IPS-18a (cell line): ENCODE measurements at regions not wholly inside any gene's neighbourhood (a gene's known extent, or its start where the extent isn't known, plus 50 kb on each side); places are given as distances from the start of the nearest gene placed in this dataset.

Experiments used
- H3K27ac ChIP-seq: one replicate; pipeline ENCODE4 v1.5.1; 2013; ENCODE audit warnings: low read length
- H3K27me3 ChIP-seq: one replicate; pipeline ENCODE4 v1.6.1; 2013; ENCODE audit warnings: mild to moderate bottlenecking, low read length; ENCODE audit not compliant: control insufficient read depth, insufficient read depth
- H3K36me3 ChIP-seq: one replicate; pipeline ENCODE4 v1.6.1; 2013; ENCODE audit warnings: low read depth, low read length; ENCODE audit not compliant: control insufficient read depth
- H3K4me1 ChIP-seq: one replicate; pipeline ENCODE4 v1.6.1; 2013; ENCODE audit warnings: low read depth, low read length; ENCODE audit not compliant: control insufficient read depth
- H3K4me3 ChIP-seq: one replicate; pipeline ENCODE4 v1.5.1; 2013; ENCODE audit warnings: low read length
- H3K9ac ChIP-seq: one replicate; pipeline ENCODE4 v1.6.1; 2013; ENCODE audit warnings: mild to moderate bottlenecking, low read length, moderate library complexity
- H3K9me3 ChIP-seq: one replicate; pipeline ENCODE4 v1.6.1; 2013; ENCODE audit warnings: low read depth, low read length; ENCODE audit not compliant: control insufficient read depth

DNA sequence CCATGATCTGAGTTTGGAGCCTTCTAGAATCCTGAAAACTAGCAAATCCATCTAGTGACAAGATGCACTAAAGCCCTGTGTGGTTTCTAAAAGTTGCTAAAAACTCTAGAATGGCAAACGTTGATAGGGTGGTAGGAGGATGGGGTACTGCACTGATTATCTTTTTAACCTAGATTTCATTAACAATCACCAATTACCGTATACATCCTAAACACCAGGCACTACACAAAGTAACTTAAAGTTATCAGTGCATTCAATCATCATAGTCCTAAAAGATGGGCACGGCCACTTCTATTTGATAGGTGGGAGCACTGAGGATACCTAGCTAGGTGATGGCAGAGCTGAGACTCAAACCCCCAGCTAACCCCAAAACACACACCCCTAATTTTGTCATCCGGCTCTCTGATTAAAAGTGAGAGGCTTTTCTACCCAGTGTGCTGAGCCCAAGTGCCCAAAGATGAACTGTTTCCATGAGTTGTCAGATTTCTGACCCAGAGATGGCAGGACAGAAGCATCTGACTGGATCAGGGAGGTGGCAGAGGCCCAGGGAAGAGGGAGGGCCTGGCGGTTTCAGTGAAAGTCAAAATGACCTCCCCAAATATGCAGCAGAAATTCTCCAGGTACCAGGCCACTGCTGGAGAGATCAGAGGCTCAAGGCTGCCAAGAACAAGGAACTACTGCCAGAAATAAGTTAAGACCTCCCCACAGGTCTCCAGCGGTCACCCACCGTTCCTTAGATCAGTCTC lies 396.8 kb downstream of the SOX9 start:
- Histone ChIP-seq H3K36me3 (no peaks in the 10 kb centered on the region), H3K4me1 (peaks cover 34% of the 10 kb centered on the region), H3K27me3 (no peaks in the 10 kb centered on the region), H3K4me3 (no peak overlapping the region), H3K27ac (no peak overlapping the region), H3K9ac (no peak overlapping the region), H3K9me3 (no peaks in the 10 kb centered on the region)

DNA sequence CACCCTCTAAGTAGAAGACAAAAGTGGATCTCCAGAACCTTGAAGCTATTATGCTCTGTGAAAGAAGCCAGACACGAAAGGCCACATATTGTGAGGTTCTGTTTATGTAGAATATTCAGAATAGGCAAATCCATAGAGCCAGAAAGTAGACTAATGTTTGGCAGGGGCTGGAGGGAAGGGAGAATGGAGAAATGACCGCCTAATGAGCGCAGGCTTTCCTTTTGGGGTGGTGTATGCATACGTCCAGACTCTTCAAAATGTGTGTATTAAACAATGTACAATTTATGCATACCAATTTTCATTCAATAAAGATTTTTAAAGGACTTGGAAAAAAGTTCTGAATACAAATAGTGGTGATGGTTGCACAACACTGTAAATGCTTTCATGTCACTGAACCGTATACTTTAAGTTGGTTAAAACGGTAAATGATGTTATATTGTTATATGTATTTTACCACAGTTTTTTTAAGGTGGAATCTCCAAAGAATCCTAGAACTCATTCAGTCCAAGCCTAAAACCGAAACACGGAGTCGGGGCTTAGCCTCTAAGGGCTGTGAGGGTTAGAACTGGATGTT lies 397.4 kb downstream of the SOX9 start:
- Histone ChIP-seq H3K9me3 (no peaks in the 10 kb centered on the region), H3K27me3 (no peaks in the 10 kb centered on the region), H3K27ac (no peak overlapping the region), H3K4me3 (no peak overlapping the region), H3K9ac (no peak overlapping the region), H3K4me1 (peaks cover 34% of the 10 kb centered on the region), H3K36me3 (no peaks in the 10 kb centered on the region)

DNA sequence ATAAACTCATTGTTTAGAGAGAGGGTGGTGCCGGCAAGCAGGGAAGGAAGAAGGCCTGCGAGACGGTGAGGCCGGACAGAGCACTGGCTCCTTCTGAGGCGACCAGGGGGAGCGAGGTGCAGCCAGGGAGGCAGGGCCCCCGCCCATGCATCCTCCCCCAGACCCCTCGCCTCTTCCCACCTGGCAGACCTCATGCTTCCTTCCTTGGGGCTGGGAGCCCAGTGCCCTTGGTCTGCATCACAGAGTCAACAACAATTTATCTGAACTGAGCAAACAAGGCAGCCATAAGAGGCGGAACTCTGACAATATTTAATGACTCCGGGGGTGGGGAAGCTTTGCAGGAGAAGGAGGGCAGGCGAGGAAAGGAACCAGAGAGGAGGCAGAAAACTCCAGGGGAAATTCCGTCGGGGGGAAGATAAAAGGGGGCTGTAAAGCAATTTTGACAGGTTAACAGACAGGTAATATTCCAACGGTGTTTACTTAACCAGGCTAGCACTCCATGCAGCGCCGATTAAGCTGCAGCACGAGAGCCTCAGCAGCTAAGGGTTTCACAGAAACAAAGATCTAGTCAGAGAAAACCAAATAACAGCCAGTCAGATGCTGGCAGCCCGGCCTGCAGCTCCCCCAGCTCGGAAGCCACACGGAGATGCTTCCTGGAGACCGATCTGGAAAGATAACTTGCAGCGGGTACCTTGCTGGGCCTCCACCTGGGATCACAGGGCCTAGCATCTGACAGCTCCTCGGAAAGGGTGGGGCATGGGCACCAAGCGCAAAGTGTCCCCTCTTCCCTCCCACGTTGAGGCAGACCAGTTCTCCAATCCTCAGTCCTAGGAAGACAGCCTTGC lies 398.2 kb downstream of the SOX9 start:
- no peaks in the 10 kb centered on the region for H3K27me3 ChIP-seq
- no peak overlapping the region for H3K27ac ChIP-seq
- H3K4me3 ChIP-seq = no peak overlapping the region
- H3K4me1 ChIP-seq = peaks cover 34% of the 10 kb centered on the region
- no peaks in the 10 kb centered on the region for H3K36me3 ChIP-seq
- no peak overlapping the region for H3K9ac ChIP-seq
- no peaks in the 10 kb centered on the region for H3K9me3 ChIP-seq

- H3K9me3 ChIP-seq = no peaks in the 10 kb centered on the region
- H3K27ac ChIP-seq = no peak overlapping the region
- no peak overlapping the region for H3K9ac ChIP-seq
- H3K27me3 ChIP-seq = no peaks in the 10 kb centered on the region
- H3K4me3 ChIP-seq = no peak overlapping the region
- peaks cover 34% of the 10 kb centered on the region for H3K4me1 ChIP-seq
- H3K36me3 ChIP-seq = no peaks in the 10 kb centered on the region
Observed at GRCh38 chr17:72519598-72519936, 398.7 kb downstream of the SOX9 start.

- Histone ChIP-seq H3K4me3 (no peak overlapping the region), H3K9ac (no peak overlapping the region), H3K4me1 (peaks cover 27% of the 10 kb centered on the region)
Observed at GRCh38 chr17:72520665-72521303, 400.0 kb downstream of the SOX9 start.

DNA sequence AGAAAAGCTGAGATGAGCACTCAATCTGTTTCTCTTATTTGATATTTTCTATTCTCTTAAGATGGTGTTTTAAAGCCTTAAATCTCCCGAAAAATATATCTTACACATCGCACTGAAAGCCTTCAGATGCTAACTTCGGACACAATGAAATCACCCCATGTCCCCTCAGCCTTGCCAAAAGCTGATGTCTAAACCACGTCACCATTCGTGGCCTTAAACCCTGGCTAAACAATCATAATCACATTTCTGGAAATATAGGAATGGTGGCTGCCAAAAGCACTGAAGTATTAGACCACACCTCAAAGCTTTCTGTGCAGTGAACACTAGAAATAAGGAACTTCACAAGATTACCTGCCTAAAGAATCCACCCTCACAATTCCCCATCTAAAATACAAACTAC lies 402.7 kb downstream of the SOX9 start:
- no peak overlapping the region for H3K9ac ChIP-seq
- no peak overlapping the region for H3K27ac ChIP-seq
- no peak overlapping the region for H3K4me3 ChIP-seq
- H3K9me3 ChIP-seq = no peaks in the 10 kb centered on the region
- peaks cover 9% of the 10 kb centered on the region for H3K4me1 ChIP-seq
- no peaks in the 10 kb centered on the region for H3K27me3 ChIP-seq
- no peaks in the 10 kb centered on the region for H3K36me3 ChIP-seq

More at GRCh38 chr17:72520665-72521303, 400.0 kb downstream of the SOX9 start:
- Histone ChIP-seq H3K27ac (no peak overlapping the region), H3K9me3 (no peaks in the 10 kb centered on the region), H3K36me3 (no peaks in the 10 kb centered on the region), H3K27me3 (no peaks in the 10 kb centered on the region)

GRCh38 chr17:72525225-72526015 lies 404.6 kb downstream of the SOX9 start:
- no peak overlapping the region for H3K27ac ChIP-seq
- no peak overlapping the region for H3K9ac ChIP-seq
- no peaks in the 10 kb centered on the region for H3K4me1 ChIP-seq
- no peaks in the 10 kb centered on the region for H3K9me3 ChIP-seq
- no peak overlapping the region for H3K4me3 ChIP-seq
- H3K36me3 ChIP-seq = no peaks in the 10 kb centered on the region
- H3K27me3 ChIP-seq = no peaks in the 10 kb centered on the region

DNA sequence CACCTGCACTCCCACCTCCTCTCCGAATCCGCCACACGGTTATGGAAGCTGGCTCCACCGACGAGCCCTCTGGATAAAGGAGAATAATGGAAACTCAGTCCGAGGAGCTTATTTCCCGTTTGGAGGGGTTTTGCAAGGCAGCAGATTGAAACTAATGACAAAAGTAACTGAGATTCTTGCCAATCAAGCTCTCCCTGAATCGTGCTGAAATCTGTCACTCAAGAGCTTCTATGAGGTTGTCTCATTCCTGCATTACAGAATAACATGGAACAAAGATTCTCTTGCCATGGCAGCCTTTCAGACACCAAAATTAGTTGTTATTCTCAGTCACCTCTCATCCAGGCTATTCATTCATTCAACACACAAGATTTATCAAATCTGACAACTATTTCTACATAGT lies 405.9 kb downstream of the SOX9 start:
- H3K27me3 ChIP-seq = no peaks in the 10 kb centered on the region

DNA sequence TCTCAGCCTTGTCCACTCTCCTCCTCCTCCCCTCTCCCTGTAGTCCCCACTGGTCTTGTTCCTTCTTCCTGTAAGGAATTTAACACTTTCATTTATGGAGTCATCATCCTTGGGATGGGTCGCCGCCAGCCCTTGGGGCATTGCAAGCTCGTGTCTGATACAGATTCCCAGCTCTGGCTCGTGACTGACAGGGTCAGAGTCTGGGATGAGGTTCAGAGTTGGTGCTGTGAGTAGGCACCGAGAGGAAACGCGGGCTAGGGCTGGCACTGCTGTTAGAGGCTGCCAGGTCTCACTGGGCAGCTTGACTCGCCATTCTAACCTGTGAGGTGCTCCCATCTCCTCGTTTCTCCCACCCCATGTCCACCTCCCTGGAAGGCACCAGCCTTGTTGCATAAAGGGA lies 407.0 kb downstream of the SOX9 start:
- no peak overlapping the region for H3K4me3 ChIP-seq
- no peaks in the 10 kb centered on the region for H3K36me3 ChIP-seq
- no peaks in the 10 kb centered on the region for H3K27me3 ChIP-seq
- H3K4me1 ChIP-seq = no peaks in the 10 kb centered on the region
- H3K9ac ChIP-seq = no peak overlapping the region
- no peak overlapping the region for H3K27ac ChIP-seq
- no peaks in the 10 kb centered on the region for H3K9me3 ChIP-seq

More for the DNA sequence above, 405.9 kb downstream of the SOX9 start:
- Histone ChIP-seq H3K27ac (no peak overlapping the region), H3K4me1 (no peaks in the 10 kb centered on the region), H3K9ac (no peak overlapping the region), H3K36me3 (no peaks in the 10 kb centered on the region), H3K9me3 (no peaks in the 10 kb centered on the region), H3K4me3 (no peak overlapping the region)

DNA sequence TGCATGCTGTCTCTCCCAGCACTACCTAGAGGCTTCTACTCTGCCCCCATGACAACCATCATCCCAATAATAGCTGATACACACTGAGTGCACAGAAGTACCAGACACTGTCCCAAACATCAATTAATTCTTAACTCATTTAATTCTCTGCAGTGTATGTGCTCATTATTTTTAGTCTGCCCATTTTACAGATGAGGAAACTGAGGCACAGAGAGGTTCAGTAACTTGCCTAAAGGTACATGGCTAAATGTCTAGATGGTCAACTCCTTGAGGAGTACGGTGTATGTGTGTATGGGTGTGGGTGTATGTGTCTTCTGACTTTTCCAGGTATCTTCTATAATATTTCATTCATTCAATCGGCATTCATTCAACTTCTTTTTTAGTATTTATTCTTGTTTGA lies 407.9 kb downstream of the SOX9 start:
- Histone ChIP-seq H3K27me3 (no peaks in the 10 kb centered on the region), H3K9ac (no peak overlapping the region), H3K4me3 (no peak overlapping the region), H3K36me3 (no peaks in the 10 kb centered on the region), H3K9me3 (no peaks in the 10 kb centered on the region), H3K4me1 (no peaks in the 10 kb centered on the region), H3K27ac (no peak overlapping the region)

DNA sequence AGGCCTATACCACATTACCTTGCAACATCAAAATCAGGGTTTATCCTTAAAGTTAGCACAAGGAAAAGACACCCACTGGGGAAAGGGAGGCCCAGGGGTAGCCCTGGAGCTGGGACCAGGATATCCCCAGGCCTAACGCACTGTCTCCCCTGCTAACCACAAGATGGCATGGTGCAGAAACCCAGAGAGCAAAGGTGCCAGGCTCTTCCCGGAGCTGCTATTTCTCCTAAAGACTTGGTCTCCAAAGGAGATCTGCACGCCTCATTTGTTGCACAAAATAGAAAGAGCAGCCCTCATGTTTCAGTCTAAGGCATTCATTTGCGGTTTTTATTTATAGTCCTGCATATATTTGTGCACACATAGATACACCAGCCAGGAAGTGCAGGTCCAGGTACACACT lies 408.6 kb downstream of the SOX9 start:
- no peaks in the 10 kb centered on the region for H3K36me3 ChIP-seq
- H3K4me3 ChIP-seq = no peak overlapping the region
- no peaks in the 10 kb centered on the region for H3K4me1 ChIP-seq
- H3K9me3 ChIP-seq = no peaks in the 10 kb centered on the region
- H3K27ac ChIP-seq = no peak overlapping the region
- no peak overlapping the region for H3K9ac ChIP-seq
- no peaks in the 10 kb centered on the region for H3K27me3 ChIP-seq
